RWPE1 (cell line): ENCODE measurements at regions not wholly inside any gene's neighbourhood (a gene's known extent, or its start where the extent isn't known, plus 50 kb on each side); places are given as distances from the start of the nearest gene placed in this dataset.

Experiments
- CTCF ChIA-PET: fragments of 350-600 bp; sonication (Branson Sonifier 250); formaldehyde crosslinking; extraction: SDS; loops from one replicate; lab custom pipeline; 2021; lab: Yijun Ruan, JAX
- POLR2A ChIA-PET: fragments of 400-600 bp; formaldehyde crosslinking; extraction: SDS; loops from one replicate; lab custom pipeline; 2020; ENCODE audit warnings: antibody characterized with exemption; ENCODE audit not compliant: low non-redundant PET; lab: Yijun Ruan, JAX
- DNase-seq: peaks from one replicate; pipeline ENCODE4 v3.0.0; 2012; ENCODE audit warnings: low spot score
- H3K27ac ChIP-seq: fragments of 450-650 bp; 2 replicates; pipeline ENCODE4 v1.5.1; 2017
- CTCF ChIP-seq: fragments of 450-650 bp; conservative IDR thresholded peaks from 2 replicates; pipeline ENCODE4 v1.5.1; 2017; ENCODE audit warnings: low read depth, mild to moderate bottlenecking

- ChIA-PET POLR2A (no interaction called here), CTCF (no interaction called here)
- no peak for DNase-seq
- H3K27ac ChIP-seq, result no peak overlapping the region
- TF ChIP-seq CTCF, result no peak
These were observed 519.6 kb upstream of the TENM4 start for GRCh38 chr11:79960461-79960860.

GRCh38 chr11:79959318-79959717, 518.5 kb upstream of the TENM4 start:
- no peak overlapping the region for H3K27ac ChIP-seq
- TF ChIP-seq CTCF, result no peak
- POLR2A ChIA-PET, result no interaction called here
- DNase-seq, result no peak
- CTCF ChIA-PET, result no interaction called here

- CTCF ChIA-PET, result no interaction called here
- H3K27ac ChIP-seq, result no peak overlapping the region
- TF ChIP-seq CTCF, result no peak
- POLR2A ChIA-PET, result no interaction called here
- no peak for DNase-seq
These were observed 516.9 kb upstream of the TENM4 start for GRCh38 chr11:79957702-79958101.

GRCh38 chr11:79956061-79956460, 515.2 kb upstream of the TENM4 start:
- no peak for DNase-seq
- CTCF ChIA-PET, result no interaction called here
- POLR2A ChIA-PET, result no interaction called here
- H3K27ac ChIP-seq, result no peak overlapping the region
- TF ChIP-seq CTCF, result no peak

- H3K27ac ChIP-seq, result no peak overlapping the region
- no peak for TF ChIP-seq CTCF
- POLR2A ChIA-PET, result no interaction called here
- no peak for DNase-seq
- CTCF ChIA-PET, result no interaction called here
These were observed 512.8 kb upstream of the TENM4 start for GRCh38 chr11:79953629-79954028.

- no peak overlapping the region for H3K27ac ChIP-seq
- ChIA-PET POLR2A (no interaction called here), CTCF (no interaction called here)
- no peak for TF ChIP-seq CTCF
- DNase-seq, result no peak
These were observed 509.9 kb upstream of the TENM4 start for GRCh38 chr11:79950741-79951140.

- no peak for DNase-seq
- ChIA-PET POLR2A (no interaction called here), CTCF (interaction anchor here (0.7 kb wide), 1 partner anchor 38 kb away, joined by 3 read pairs; no protein-coding TSS in a partner anchor)
- no peak for TF ChIP-seq CTCF
- H3K27ac ChIP-seq, result no peak overlapping the region
These were observed 509.3 kb upstream of the TENM4 start for GRCh38 chr11:79950172-79950571.
